SK-N-SH (cell line): ENCODE measurements at regions not wholly inside any gene's neighbourhood (a gene's known extent, or its start where the extent isn't known, plus 50 kb on each side); places are given as distances from the start of the nearest gene placed in this dataset.

Experiments used
- CTCF ChIA-PET: fragments of 300-600, 350-600 bp; formaldehyde crosslinking; extraction: SDS; loops from one replicate; lab custom pipeline; 2021; lab: Yijun Ruan, JAX
- POLR2A ChIA-PET: fragments of 350-600 bp; sonication (Branson Sonifier 250); formaldehyde crosslinking; extraction: SDS; loops from one replicate; lab custom pipeline; 2020; ENCODE audit warnings: antibody characterized with exemption, inconsistent platforms; lab: Yijun Ruan, JAX
- DNase-seq: peaks from one replicate; pipeline ENCODE4 v3.0.0; 2012
- H2AFZ ChIP-seq: fragments of 200-600 bp; sonication (generic); 2 replicates; pipeline ENCODE4 v1.8.1; 2016; ENCODE audit warnings: antibody characterized with exemption, mild to moderate bottlenecking, low read depth
- H3F3A ChIP-seq: fragments of 200-600 bp; sonication (generic); replicated peaks from 2 replicates; pipeline ENCODE3; 2016; ENCODE audit warnings: antibody characterized with exemption, mild to moderate bottlenecking; ENCODE audit not compliant: insufficient read depth
- H3K27ac ChIP-seq, 2 experiments: fragments of 200-500 bp in 1 of 2; fragments of 200-600 bp in 1 of 2; sonication (Bioruptor generic) in 1 of 2; sonication (generic), shearing (Covaris generic) in 1 of 2; 2 replicates each; pipeline versions ENCODE4 v1.5.1 to v1.6.1; 2014 to 2016; ENCODE audit warnings: low read depth in 2 of 2, inconsistent platforms in 1 of 2, low read length in 1 of 2, mild to moderate bottlenecking in 1 of 2, mixed read lengths in 1 of 2
- H3K27me3 ChIP-seq: fragments of 200-600 bp; sonication (generic), shearing (Covaris generic); 2 replicates; pipeline ENCODE4 v1.6.1; 2016; ENCODE audit warnings: mixed run types; ENCODE audit not compliant: insufficient read depth
- H3K36me3 ChIP-seq, 2 experiments: fragments of 200-500 bp in 1 of 2; fragments of 200-600 bp in 1 of 2; sonication (Bioruptor generic) in 1 of 2; sonication (generic) in 1 of 2; replicated peaks in 1 of 2; 2 replicates each; pipeline versions ENCODE3 to v1.5.1; 2014 to 2016; ENCODE audit warnings: low read length in 1 of 2, mild to moderate bottlenecking in 1 of 2; ENCODE audit not compliant: insufficient read depth in 2 of 2, control insufficient read depth in 1 of 2
- H3K4me1 ChIP-seq, 2 experiments: fragments of 200-500 bp in 1 of 2; fragments of 200-600 bp in 1 of 2; sonication (Bioruptor generic) in 1 of 2; sonication (generic), shearing (Covaris generic) in 1 of 2; 2 replicates each; pipeline versions ENCODE4 v1.5.1 to v1.6.1; 2014 to 2016; ENCODE audit warnings: low read depth in 1 of 2, low read length in 1 of 2, mixed run types in 1 of 2; ENCODE audit not compliant: insufficient read depth in 2 of 2, control insufficient read depth in 1 of 2
- H3K4me2 ChIP-seq: fragments of 200-600 bp; sonication (generic), shearing (Covaris generic); 2 replicates; pipeline ENCODE4 v1.6.1; 2017; ENCODE audit warnings: mixed run types
- H3K4me3 ChIP-seq, 2 experiments: fragments of 200-500 bp in 1 of 2; fragments of 200-600 bp in 1 of 2; sonication (Bioruptor generic) in 1 of 2; sonication (generic), shearing (Covaris generic) in 1 of 2; 2 replicates each; pipeline versions ENCODE4 v1.5.1 to v1.8.1; 2014 to 2016; ENCODE audit warnings: low read depth in 2 of 2, inconsistent platforms in 1 of 2, low read length in 1 of 2, mild to moderate bottlenecking in 1 of 2, mixed read lengths in 1 of 2, moderate library complexity in 1 of 2
- H3K79me2 ChIP-seq: fragments of 200-600 bp; sonication (generic); 2 replicates; pipeline ENCODE4 v1.8.1; 2017; ENCODE audit warnings: mild to moderate bottlenecking; ENCODE audit not compliant: insufficient read depth
- H3K9ac ChIP-seq: fragments of 200-600 bp; sonication (generic); 2 replicates; pipeline ENCODE4 v1.6.1; 2017; ENCODE audit warnings: mixed run types
- H3K9me2 ChIP-seq: fragments of 200-600 bp; sonication (generic); 2 replicates; pipeline ENCODE4 v1.6.1; 2017; ENCODE audit warnings: mixed run types
- H3K9me3 ChIP-seq: fragments of 200-600 bp; sonication (generic); 2 replicates; pipeline ENCODE4 v1.6.1; 2017; ENCODE audit warnings: mixed run types, mild to moderate bottlenecking, moderate library complexity
- H4K20me1 ChIP-seq: fragments of 200-600 bp; sonication (generic); 2 replicates; pipeline ENCODE4 v1.6.1; 2017; ENCODE audit warnings: mild to moderate bottlenecking, mixed run types; ENCODE audit not compliant: insufficient read depth
- CHD2 ChIP-seq: fragments of 150-350 bp; IDR thresholded peaks from 2 replicates; pipeline ENCODE4 v1.6.1; 2018; ENCODE audit warnings: low read length; ENCODE audit not compliant: partially characterized antibody
- ELF1 ChIP-seq: IDR thresholded peaks from 2 replicates; pipeline ENCODE4 v1.4.0; 2012
- IRF3 ChIP-seq: fragments of 150-350 bp; IDR thresholded peaks from 2 replicates; pipeline ENCODE4 v1.6.1; 2016; ENCODE audit warnings: mild to moderate bottlenecking, low read depth, low read length
- JUND ChIP-seq: IDR thresholded peaks from 2 replicates; pipeline ENCODE4 v1.4.0; 2012
- NFIC ChIP-seq: IDR thresholded peaks from 2 replicates; pipeline ENCODE4 v1.4.0; 2012; ENCODE audit warnings: borderline replicate concordance
- POLR2AphosphoS5 ChIP-seq: IDR thresholded peaks from 2 replicates; pipeline ENCODE4 v1.6.1; 2012; ENCODE audit warnings: low read depth, low read length
- RFX5 ChIP-seq: IDR thresholded peaks from 2 replicates; pipeline ENCODE4 v1.6.1; 2012; ENCODE audit warnings: mild to moderate bottlenecking, improper control_type of control experiment, low read length
- RXRA ChIP-seq: IDR thresholded peaks from 2 replicates; pipeline ENCODE4 v1.4.0; 2012; ENCODE audit warnings: low read depth, mild to moderate bottlenecking, borderline replicate concordance
- TAF1 ChIP-seq: IDR thresholded peaks from 2 replicates; pipeline ENCODE4 v1.6.1; 2012; ENCODE audit warnings: low read depth, mild to moderate bottlenecking, low read length, moderate library complexity, borderline replicate concordance
- TEAD4 ChIP-seq: IDR thresholded peaks from 2 replicates; pipeline ENCODE4 v1.4.0; 2012; ENCODE audit warnings: mild to moderate bottlenecking, borderline replicate concordance; ENCODE audit not compliant: insufficient read depth
- YY1 ChIP-seq: IDR thresholded peaks from 2 replicates; pipeline ENCODE4 v1.4.0; 2012; ENCODE audit warnings: low read depth, mild to moderate bottlenecking
- WGBS: methylation state at CpG from one replicate; pipeline ENCODE4 v1.1.6; 2017; ENCODE audit warnings: low lambda C conversion rate; 5-methylcytosine and 5-hydroxymethylcytosine counted together

- CTCF ChIA-PET: interaction anchor here (1.6 kb wide), 1 partner anchor 8 kb away, joined by 6 read pairs; no protein-coding TSS in a partner anchor
- Histone ChIP-seq H3K27ac (no peak overlapping the region), H3K9me2 (no peaks in the 10 kb centered on the region), H3K4me1 (peaks cover 0 to 2% of the 10 kb centered on the region in 2 experiments; a peak in 1 of 4 replicates), H3K79me2 (no peaks in the 10 kb centered on the region), H4K20me1 (no peaks in the 10 kb centered on the region), H3F3A (no peaks in the 10 kb centered on the region), H2AFZ (no peak overlapping the region), H3K9ac (no peak overlapping the region)
- no peak for DNase-seq
- TF ChIP-seq RFX5: no peak
- TF ChIP-seq, all 33 proteins: peak for 0
- Histone ChIP-seq H3K27me3 (no peaks in the 10 kb centered on the region), H3K36me3 (no peaks in the 10 kb centered on the region), H3K9me3 (no peaks in the 10 kb centered on the region), H3K4me3 (no peak overlapping the region), H3K4me2 (no peak overlapping the region)
- POLR2A ChIA-PET: no interaction called here
- 83% methylated on average over 6 of the region's 6 CpGs for WGBS
Observed at GRCh38 chr21:28729887-28730286, 262.8 kb downstream of the LTN1 start.

GRCh38 chr21:28727809-28728208 lies 264.9 kb downstream of the LTN1 start:
- H3K9ac ChIP-seq: no peak overlapping the region
- H3K4me3 ChIP-seq: no peak overlapping the region
- no peaks in the 10 kb centered on the region for H3F3A ChIP-seq
- DNase-seq: no peak
- no peak overlapping the region for H2AFZ ChIP-seq
- H3K27me3 ChIP-seq: no peaks in the 10 kb centered on the region
- no peaks in the 10 kb centered on the region for H3K9me3 ChIP-seq
- H3K9me2 ChIP-seq: no peaks in the 10 kb centered on the region
- no peaks in the 10 kb centered on the region for H3K36me3 ChIP-seq
- ChIA-PET CTCF (interaction anchor here (1.0 to 1.4 kb wide), 2 partner anchors 18 to 27 kb away, joined by 3 to 6 read pairs; no protein-coding TSS in a partner anchor), POLR2A (interaction anchor here (0.6 kb wide), 1 partner anchor 1026 kb away, joined by 3 read pairs; no protein-coding TSS in a partner anchor)
- H4K20me1 ChIP-seq: no peaks in the 10 kb centered on the region
- peaks cover 0 to 2% of the 10 kb centered on the region in 2 experiments; a peak in 1 of 4 replicates for H3K4me1 ChIP-seq
- H3K27ac ChIP-seq: no peak overlapping the region; a peak in 1 of 4 replicates
- WGBS: 58% methylated on average over 1 of the region's 1 CpG
- H3K79me2 ChIP-seq: no peaks in the 10 kb centered on the region
- no peak overlapping the region for H3K4me2 ChIP-seq
- no peak for TF ChIP-seq RXRA

- ChIA-PET POLR2A (no interaction called here), CTCF (no interaction called here)
- Histone ChIP-seq H3K9me3 (no peaks in the 10 kb centered on the region), H3F3A (no peaks in the 10 kb centered on the region), H3K36me3 (no peaks in the 10 kb centered on the region), H3K4me1 (peaks cover 0 to 2% of the 10 kb centered on the region in 2 experiments; a peak in 1 of 4 replicates), H3K79me2 (no peaks in the 10 kb centered on the region), H3K27ac (no peak overlapping the region), H3K9me2 (no peaks in the 10 kb centered on the region), H3K4me2 (no peak overlapping the region), H4K20me1 (no peaks in the 10 kb centered on the region), H2AFZ (no peak overlapping the region), H3K4me3 (no peak overlapping the region), H3K9ac (no peak overlapping the region), H3K27me3 (no peaks in the 10 kb centered on the region)
- WGBS: 94% methylated on average over 1 of the region's 1 CpG
- DNase-seq: no peak
- no peak for TF ChIP-seq JUND
- no peak for TF ChIP-seq TAF1
- no peak for TF ChIP-seq ELF1
- TF ChIP-seq TEAD4: no peak
- no peak for TF ChIP-seq IRF3
- TF ChIP-seq POLR2AphosphoS5: no peak
- no peak for TF ChIP-seq YY1
- no peak for TF ChIP-seq CHD2
- no peak for TF ChIP-seq NFIC
Observed at GRCh38 chr21:28725396-28725795, 267.3 kb downstream of the LTN1 start.
